Activated naive CD4-positive, alpha-beta T cell treated with anti-CD3 and anti-CD28 coated beads for 36 hours (primary cell): ENCODE measurements at regions not wholly inside any gene's neighbourhood (a gene's known extent, or its start where the extent isn't known, plus 50 kb on each side); places are given as distances from the start of the nearest gene placed in this dataset.
"Not testable (repeated sequence)": the region's sequence is repeated elsewhere in the genome, so short reads cannot be mapped to it uniquely, and the experiment has no call there.

Experiments
- CTCF ChIA-PET: fragments of 350-600 bp; sonication (Branson Sonifier 250); formaldehyde crosslinking; loops from one replicate; lab custom pipeline; 2021; ENCODE audit warnings: antibody characterized with exemption; lab: Charles Lee
- DNase-seq: peaks from one replicate; pipeline ENCODE4 v3.0.0-alpha.2; 2020
- H3K27ac Mint-ChIP-seq: one replicate; pipeline ENCODE4 v1.8.0; 2021; ENCODE audit warnings: mild to moderate bottlenecking, mixed read lengths
- H3K27me3 Mint-ChIP-seq: one replicate; pipeline ENCODE4 v1.8.0; 2021; ENCODE audit warnings: low read depth, mixed read lengths
- H3K36me3 Mint-ChIP-seq: one replicate; pipeline ENCODE4 v1.8.0; 2021; ENCODE audit warnings: low read depth, mixed read lengths
- H3K4me1 Mint-ChIP-seq: one replicate; pipeline ENCODE4 v1.8.0; 2021; ENCODE audit warnings: low read depth, mixed read lengths
- H3K4me3 Mint-ChIP-seq: one replicate; pipeline ENCODE4 v1.8.0; 2021; ENCODE audit warnings: mild to moderate bottlenecking, moderate library complexity, mixed read lengths
- H3K9me3 Mint-ChIP-seq: one replicate; pipeline ENCODE4 v1.8.0; 2021; ENCODE audit warnings: mixed read lengths
- intact Hi-C: fragments of 100-400 bp; cut with micrococcal nuclease; formaldehyde crosslinking; loops from one replicate; pipeline ENCODE4 v1.15.1; 2023

DNA sequence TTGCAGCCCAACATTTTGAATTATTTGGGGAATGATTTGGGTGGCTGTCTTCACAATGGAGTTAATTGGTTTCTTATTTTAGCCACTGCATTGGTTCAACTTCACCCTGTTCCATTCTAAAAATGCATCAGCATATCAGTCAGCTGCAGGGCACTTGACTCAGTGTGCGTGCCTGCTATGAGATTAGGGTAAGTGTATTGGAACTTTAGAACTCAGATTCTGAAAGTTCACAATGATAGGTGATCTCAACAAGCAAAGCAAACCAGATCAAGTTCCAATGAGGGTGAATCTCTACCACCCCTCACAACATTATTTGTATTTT lies 265.0 kb downstream of the ZPLD1 start:
- no peak for DNase-seq
- CTCF ChIA-PET: no interaction called here
- H3K4me1 Mint-ChIP-seq: no peaks in the 10 kb centered on the region
- H3K27ac Mint-ChIP-seq: no peak overlapping the region
- H3K36me3 Mint-ChIP-seq: no peaks in the 10 kb centered on the region
- no peaks in the 10 kb centered on the region for H3K27me3 Mint-ChIP-seq
- intact Hi-C loops: no loop called here
- H3K9me3 Mint-ChIP-seq: no peaks in the 10 kb centered on the region
- no peak overlapping the region for H3K4me3 Mint-ChIP-seq

DNA sequence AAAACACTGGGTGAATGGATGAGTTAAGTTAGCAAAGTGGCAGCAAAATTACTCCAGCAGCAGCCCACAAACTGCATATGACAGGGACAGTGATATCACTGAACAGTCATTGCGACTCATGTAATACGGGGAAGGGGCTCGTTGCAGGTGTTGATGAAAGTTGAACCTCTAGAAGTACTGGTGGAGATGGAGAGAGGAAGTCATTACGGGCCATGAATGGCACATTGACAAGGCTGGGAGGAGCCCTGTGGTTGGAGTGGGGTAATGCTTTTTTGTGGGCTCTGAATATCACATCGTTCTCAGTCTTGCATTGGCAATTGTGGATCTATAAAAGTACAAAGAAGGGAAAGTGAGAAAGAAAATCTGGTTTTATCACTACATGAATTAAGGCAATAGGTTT lies 278.1 kb downstream of the ZPLD1 start:
- H3K4me3 Mint-ChIP-seq: no peak overlapping the region
- intact Hi-C loops: no loop called here
- H3K9me3 Mint-ChIP-seq: no peaks in the 10 kb centered on the region
- H3K4me1 Mint-ChIP-seq: peaks cover 7% of the 10 kb centered on the region
- CTCF ChIA-PET: no interaction called here
- peaks cover 6% of the 10 kb centered on the region for H3K27me3 Mint-ChIP-seq
- peak; percentile 8 for DNase-seq
- H3K27ac Mint-ChIP-seq: peak overlapping the region; percentile 17
- no peaks in the 10 kb centered on the region for H3K36me3 Mint-ChIP-seq

DNA sequence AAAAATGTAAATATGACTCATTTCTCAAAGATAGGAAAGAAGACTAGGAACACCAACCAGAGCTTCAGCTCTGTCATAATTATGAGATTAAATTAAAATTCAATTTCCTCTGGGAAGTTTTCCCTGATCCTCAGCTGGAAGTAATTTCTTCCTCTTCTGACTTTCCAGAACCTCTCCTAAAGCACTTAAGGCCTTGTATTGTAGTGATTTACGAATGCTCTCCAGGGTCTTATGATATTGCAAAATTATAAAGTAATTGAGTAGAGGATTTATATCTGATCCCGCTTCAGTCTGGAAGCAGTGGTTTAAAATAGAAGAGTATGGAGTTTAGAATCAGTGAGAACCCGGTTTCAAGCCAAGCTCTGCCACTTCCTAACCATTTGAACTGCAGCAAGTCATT lies 279.8 kb downstream of the ZPLD1 start:
- H3K4me3 Mint-ChIP-seq: no peak overlapping the region
- H3K27me3 Mint-ChIP-seq: peaks cover 6% of the 10 kb centered on the region
- no peaks in the 10 kb centered on the region for H3K9me3 Mint-ChIP-seq
- H3K4me1 Mint-ChIP-seq: peaks cover 7% of the 10 kb centered on the region
- no peak for DNase-seq
- H3K36me3 Mint-ChIP-seq: no peaks in the 10 kb centered on the region
- no peak overlapping the region for H3K27ac Mint-ChIP-seq
- intact Hi-C loops: no loop called here
- CTCF ChIA-PET: interaction anchor here (0.7 kb wide), 1 partner anchor 40 kb away, joined by 3 read pairs; no protein-coding TSS in a partner anchor

DNA sequence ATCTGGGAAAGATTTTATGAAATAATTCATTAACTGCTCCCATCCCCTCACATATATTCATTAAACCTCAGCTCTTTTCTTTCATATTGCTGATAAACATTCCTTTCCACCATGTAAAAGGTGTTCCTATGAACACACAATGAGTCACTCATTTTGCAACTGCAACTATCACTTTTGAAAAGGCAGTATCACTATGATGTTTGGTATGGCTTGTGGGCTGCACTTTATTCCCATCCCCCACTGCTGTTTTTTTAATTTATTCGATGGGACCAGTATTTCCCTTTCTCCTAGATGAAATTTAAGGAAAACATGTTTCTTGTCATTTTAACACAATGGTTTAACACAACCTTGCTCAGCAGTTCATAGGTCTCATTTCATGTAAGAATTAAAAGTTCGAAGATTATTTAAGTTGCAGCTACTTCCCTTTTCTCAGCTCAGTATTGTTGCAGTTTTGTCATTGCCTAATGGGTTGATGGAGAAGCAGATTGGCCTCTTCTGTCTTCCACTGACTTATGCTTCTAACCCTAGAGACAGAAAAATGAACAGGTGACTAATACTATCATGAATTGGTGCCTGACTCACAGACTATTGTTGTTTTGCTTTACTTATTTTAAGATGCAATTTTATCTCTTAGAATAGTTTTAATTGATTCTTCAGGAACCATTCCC lies 280.3 kb downstream of the ZPLD1 start:
- intact Hi-C loops: no loop called here
- H3K4me3 Mint-ChIP-seq: no peak overlapping the region
- no peaks in the 10 kb centered on the region for H3K9me3 Mint-ChIP-seq
- CTCF ChIA-PET: interaction anchor here (0.7 kb wide), 2 partner anchors 40 to 163 kb away, joined by 3 read pairs; no protein-coding TSS in a partner anchor
- peaks cover 6% of the 10 kb centered on the region for H3K27me3 Mint-ChIP-seq
- DNase-seq: no peak
- H3K27ac Mint-ChIP-seq: no peak overlapping the region
- peaks cover 7% of the 10 kb centered on the region for H3K4me1 Mint-ChIP-seq
- no peaks in the 10 kb centered on the region for H3K36me3 Mint-ChIP-seq

DNA sequence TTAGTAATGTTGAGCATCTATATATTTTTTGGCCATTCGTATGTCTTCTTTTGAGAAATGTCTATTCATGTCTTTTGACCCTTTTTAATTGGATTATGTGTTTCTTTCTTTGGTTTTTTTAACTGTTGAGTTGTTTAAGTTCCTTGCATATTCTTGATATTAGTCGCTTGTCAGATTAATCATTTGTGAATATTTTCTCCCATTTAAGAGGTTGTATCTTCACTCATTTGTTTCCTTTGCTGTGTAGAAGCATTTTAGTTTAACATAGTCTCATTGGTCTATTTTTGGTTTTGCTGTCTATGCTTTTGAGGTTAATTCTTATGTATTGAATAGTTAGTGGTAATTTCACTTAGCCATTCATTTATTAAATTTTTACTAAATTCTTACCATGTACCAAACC lies 283.8 kb downstream of the ZPLD1 start:
- Mint-ChIP-seq H3K27ac (no peak overlapping the region), H3K4me1 (peaks cover 7% of the 10 kb centered on the region), H3K4me3 (no peak overlapping the region), H3K9me3 (no peaks in the 10 kb centered on the region), H3K27me3 (no peaks in the 10 kb centered on the region), H3K36me3 (no peaks in the 10 kb centered on the region)
- DNase-seq: no peak
- CTCF ChIA-PET: no interaction called here
- intact Hi-C loops: no loop called here

DNA sequence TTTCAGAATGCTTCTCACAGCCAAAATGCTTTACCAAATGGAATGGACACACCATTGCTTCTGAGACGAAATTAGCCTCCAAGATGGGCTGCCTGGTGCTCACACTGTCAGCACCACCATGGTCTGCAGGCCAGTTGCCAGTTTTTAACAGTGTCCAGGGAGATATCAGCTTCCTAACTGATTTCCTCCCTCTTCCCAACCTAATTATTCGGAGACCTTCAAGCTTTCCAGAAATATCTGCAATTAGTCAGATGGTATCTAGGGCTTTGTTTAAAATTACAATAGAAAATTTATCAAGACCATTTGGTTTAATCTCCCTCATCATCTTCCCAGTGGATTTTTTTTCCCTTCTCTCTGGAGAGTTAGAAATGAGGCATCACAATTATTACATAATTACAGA lies 287.5 kb downstream of the ZPLD1 start:
- Mint-ChIP-seq H3K4me1 (no peaks in the 10 kb centered on the region), H3K27me3 (peaks cover 3% of the 10 kb centered on the region), H3K9me3 (no peaks in the 10 kb centered on the region), H3K4me3 (no peak overlapping the region), H3K36me3 (no peaks in the 10 kb centered on the region), H3K27ac (no peak overlapping the region)
- intact Hi-C loops: no loop called here
- no peak for DNase-seq
- CTCF ChIA-PET: no interaction called here

DNA sequence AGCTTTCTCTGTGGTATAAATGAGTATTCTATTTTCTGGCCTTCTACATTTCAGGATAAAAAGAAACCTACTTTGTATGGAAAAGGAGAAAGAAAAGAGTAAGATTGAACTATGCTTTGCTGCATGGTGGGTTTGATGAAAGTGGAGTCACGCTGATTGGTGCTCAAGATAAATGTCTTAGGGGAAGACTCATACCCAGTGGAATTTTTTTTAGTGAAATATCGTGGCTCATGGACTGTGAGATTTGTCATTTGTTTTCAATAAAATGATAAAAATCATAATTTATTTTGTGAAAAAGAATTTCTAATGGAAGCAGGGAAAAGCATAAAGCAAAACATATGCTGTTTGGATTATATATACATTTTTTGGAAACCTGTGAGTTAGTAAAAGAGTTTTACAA lies 292.5 kb downstream of the ZPLD1 start:
- no peak overlapping the region for H3K4me3 Mint-ChIP-seq
- CTCF ChIA-PET: no interaction called here
- H3K36me3 Mint-ChIP-seq: no peaks in the 10 kb centered on the region
- no peaks in the 10 kb centered on the region for H3K9me3 Mint-ChIP-seq
- intact Hi-C loops: no loop called here
- no peak overlapping the region for H3K27ac Mint-ChIP-seq
- no peaks in the 10 kb centered on the region for H3K4me1 Mint-ChIP-seq
- peaks cover 3% of the 10 kb centered on the region for H3K27me3 Mint-ChIP-seq
- no peak for DNase-seq

DNA sequence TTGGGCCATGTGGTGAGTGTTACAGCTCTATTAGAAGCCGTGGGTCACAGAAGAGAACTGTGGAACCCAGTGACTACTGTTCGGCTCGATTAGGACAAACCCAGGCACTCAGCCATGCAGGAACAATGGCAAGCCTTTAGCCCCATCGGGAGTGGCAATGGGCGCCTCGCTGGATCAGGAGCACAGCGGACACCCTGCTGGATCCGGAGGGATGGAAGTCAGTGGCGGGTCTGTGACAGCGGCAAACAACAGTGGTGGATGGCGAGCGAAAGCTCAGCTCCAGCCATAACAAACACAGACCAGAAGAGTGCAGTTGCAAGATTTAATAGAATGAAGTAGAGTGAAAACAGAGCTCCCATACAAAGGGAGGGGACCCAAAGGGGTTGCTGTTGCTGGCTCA lies 297.8 kb downstream of the ZPLD1 start:
- DNase-seq, intact Hi-C loops, H3K27me3 Mint-ChIP-seq, H3K9me3 Mint-ChIP-seq, H3K36me3 Mint-ChIP-seq, CTCF ChIA-PET, H3K4me3 Mint-ChIP-seq, H3K4me1 Mint-ChIP-seq, H3K27ac Mint-ChIP-seq: not testable (repeated sequence)

DNA sequence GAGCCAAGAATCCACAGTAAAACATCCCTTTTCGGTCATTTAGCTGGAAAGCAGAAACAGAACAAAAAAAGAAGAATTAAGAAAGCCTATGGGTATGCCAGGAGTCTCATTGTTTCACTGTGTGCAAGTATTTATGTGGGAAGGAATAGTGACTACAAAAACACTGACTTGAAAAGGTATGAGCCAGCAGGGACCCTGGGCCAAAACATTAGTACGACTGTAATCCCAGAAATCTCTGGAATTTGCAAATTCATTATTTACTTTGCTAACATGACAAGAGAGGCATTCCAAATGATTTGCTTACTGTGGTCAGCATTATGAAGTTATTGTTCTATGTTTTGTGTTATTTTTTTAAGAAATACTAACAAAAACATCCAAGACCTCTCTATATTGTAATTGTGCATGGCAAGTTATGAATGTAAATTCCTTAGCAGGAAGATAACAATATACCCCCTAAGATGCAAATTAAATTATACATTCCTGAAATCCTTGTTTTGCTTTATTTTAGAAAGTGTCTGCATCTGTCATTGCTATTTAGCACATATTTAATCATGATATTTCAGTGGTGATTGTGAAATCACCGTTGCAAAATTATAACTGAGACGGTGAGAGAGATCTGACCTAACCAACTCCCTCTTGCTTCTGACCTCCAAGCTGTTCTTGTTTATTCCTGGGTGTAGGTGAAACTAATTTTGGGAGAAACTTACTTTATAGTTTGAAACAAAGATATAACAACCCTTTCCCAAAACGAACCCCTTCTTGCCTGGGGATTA lies 299.2 kb downstream of the ZPLD1 start:
- CTCF ChIA-PET: interaction anchor here (1.9 kb wide), 1 partner anchor 61 kb away, joined by 5 read pairs; no protein-coding TSS in a partner anchor
- intact Hi-C loops: no loop called here
- Mint-ChIP-seq H3K9me3 (no peaks in the 10 kb centered on the region), H3K4me3 (no peak overlapping the region), H3K27ac (no peak overlapping the region), H3K27me3 (no peaks in the 10 kb centered on the region), H3K4me1 (no peaks in the 10 kb centered on the region), H3K36me3 (no peaks in the 10 kb centered on the region)
- no peak for DNase-seq

DNA sequence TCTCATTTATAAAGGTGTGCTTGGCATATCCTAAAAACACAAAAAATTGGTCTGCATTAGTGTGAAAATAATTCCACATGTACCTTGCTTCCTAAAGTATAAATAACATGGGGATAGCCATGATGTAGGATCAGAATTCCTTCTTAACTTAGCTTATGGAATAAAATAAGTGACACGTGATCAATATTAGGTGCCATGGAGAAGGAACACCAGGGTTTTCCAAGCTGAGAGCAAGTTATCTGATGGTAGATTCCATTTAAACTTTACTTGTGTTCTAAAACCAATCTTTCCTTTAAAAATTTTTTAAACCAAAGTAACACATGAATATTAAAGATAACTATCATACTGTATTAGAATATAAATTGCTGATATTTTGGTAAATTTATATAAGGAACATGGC lies 300.5 kb downstream of the ZPLD1 start:
- intact Hi-C loops: no loop called here
- CTCF ChIA-PET: interaction anchor here (1.9 kb wide), 1 partner anchor 62 kb away, joined by 5 read pairs; no protein-coding TSS in a partner anchor
- Mint-ChIP-seq H3K27me3 (no peaks in the 10 kb centered on the region), H3K36me3 (no peaks in the 10 kb centered on the region), H3K4me1 (no peaks in the 10 kb centered on the region), H3K9me3 (no peaks in the 10 kb centered on the region), H3K27ac (no peak overlapping the region), H3K4me3 (no peak overlapping the region)
- no peak for DNase-seq

DNA sequence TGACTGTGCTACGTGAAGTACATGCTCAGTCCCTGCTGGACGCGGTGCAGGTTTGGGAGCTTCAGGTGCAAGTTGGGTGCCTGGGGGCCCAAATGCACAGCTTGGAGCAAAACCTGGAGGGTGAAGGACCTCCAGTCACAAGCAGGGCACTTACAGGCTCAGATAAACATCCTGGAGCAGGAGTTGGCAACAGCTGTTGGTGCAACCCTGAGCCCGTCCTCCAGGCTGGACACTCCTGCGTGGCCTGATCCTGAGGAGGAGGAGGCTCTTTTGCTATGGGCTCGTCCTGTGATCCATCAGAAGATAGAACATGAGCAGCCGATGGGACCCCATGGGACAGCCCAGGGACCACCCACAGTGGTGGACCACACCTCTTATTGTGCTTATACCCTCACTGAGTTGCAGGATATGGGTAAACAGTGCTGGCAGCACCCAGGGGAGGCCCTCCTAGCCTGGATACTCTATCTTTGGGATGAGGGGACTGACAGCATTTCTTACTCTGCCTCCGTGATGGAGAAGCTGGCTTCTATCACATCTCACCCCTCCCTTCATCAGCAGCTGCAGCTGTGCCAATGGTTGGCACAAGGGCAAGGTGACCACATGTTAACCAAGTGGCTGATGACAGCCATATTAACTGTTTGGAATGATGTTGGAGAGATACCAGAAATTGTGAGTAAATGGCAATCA lies 301.6 kb downstream of the ZPLD1 start:
- no peaks in the 10 kb centered on the region for H3K27me3 Mint-ChIP-seq
- H3K36me3 Mint-ChIP-seq: no peaks in the 10 kb centered on the region
- H3K9me3 Mint-ChIP-seq: no peaks in the 10 kb centered on the region
- no peak for DNase-seq
- H3K4me1 Mint-ChIP-seq: no peaks in the 10 kb centered on the region
- CTCF ChIA-PET: interaction anchor here (1.9 kb wide), 1 partner anchor 63 kb away, joined by 5 read pairs; no protein-coding TSS in a partner anchor
- intact Hi-C loops: no loop called here
- H3K27ac Mint-ChIP-seq: no peak overlapping the region
- no peak overlapping the region for H3K4me3 Mint-ChIP-seq

DNA sequence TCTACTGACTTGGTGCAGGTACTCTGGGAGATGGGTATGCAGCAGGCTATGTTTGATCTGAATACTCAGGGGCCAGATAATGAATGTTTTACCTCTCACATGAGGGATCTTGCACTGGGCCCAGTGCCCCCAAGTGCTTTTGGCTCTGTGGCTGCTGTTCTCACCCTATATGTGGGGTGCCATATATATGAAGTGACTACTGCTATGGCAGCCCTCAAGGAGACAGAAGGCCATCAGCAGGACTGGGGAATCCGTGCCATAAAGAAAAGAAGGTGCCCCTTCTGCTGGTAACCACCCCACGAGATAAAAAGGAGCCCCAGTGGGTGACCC lies 302.1 kb downstream of the ZPLD1 start:
- intact Hi-C loops: no loop called here
- Mint-ChIP-seq H3K27me3 (no peaks in the 10 kb centered on the region), H3K27ac (no peak overlapping the region), H3K4me3 (no peak overlapping the region), H3K9me3 (no peaks in the 10 kb centered on the region), H3K4me1 (no peaks in the 10 kb centered on the region), H3K36me3 (no peaks in the 10 kb centered on the region)
- DNase-seq: no peak
- CTCF ChIA-PET: no interaction called here

DNA sequence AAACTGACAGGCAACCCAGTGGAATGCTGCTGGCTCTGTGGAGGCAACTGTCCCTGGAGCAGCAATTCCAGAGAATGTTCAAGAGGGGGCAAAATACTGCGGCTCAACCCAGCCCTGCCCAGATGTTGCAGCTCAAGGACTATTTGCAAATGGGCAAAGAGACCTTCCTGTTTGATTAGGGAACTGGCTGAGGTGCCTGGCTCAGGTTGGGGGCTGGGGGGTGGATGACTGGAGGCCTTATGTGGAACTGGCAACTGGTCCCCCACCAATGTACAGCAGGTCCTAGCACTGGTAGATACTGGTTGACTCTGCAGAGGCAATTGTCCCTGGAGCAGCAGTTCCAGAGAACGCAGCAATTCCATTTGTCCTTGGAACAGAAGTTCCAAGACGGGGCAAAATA lies 302.5 kb downstream of the ZPLD1 start:
- no peak overlapping the region for H3K27ac Mint-ChIP-seq
- no peak for DNase-seq
- intact Hi-C loops: no loop called here
- H3K4me1 Mint-ChIP-seq: no peaks in the 10 kb centered on the region
- H3K36me3 Mint-ChIP-seq: no peaks in the 10 kb centered on the region
- CTCF ChIA-PET: no interaction called here
- no peak overlapping the region for H3K4me3 Mint-ChIP-seq
- H3K27me3 Mint-ChIP-seq: no peaks in the 10 kb centered on the region
- H3K9me3 Mint-ChIP-seq: no peaks in the 10 kb centered on the region
